ENCODE measurements at regions not wholly inside any gene's neighbourhood (a gene's known extent, or its start where the extent isn't known, plus 50 kb on each side); places are given as distances from the start of the nearest gene placed in this dataset.

DNA sequence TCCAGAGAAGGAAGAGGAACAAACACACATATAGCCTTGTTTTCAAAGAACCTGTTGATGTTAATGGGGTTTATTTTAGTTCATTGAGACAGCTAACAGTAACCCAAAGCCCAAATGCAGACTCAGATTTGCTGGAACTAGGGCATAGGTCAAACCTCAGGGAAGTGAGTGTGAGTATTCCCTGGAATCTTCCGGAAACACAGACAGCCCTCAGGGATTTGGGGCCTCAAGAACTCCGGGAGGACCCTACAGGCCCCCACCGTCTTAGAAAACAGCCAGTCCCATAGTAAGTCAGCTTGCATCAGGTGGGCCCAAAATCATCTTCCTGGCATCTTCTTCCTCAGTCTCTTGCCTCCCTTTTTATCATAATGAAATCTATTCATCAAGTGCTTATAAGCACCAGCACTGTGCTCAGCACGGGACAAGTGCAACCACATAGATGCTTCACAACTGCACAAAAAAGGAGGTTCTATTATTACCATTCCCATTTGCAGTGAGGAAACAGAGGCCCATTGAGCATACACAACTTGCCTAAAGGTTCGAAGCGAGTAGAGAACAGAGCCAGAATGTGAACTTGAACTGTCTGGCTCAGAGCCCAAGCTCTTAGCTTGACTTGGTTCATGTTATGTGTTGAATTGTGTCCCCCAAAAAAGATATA lies 50.2 kb upstream of the BCL11A start:
- DNase-seq (ENCODE audit: low read depth, low spot score): no peak
- in situ Hi-C loops (cut with HindIII; ENCODE audit: low pct_unique_long_range_greater_than_20kb, low sequenced_read_pairs): no loop called here

DNA sequence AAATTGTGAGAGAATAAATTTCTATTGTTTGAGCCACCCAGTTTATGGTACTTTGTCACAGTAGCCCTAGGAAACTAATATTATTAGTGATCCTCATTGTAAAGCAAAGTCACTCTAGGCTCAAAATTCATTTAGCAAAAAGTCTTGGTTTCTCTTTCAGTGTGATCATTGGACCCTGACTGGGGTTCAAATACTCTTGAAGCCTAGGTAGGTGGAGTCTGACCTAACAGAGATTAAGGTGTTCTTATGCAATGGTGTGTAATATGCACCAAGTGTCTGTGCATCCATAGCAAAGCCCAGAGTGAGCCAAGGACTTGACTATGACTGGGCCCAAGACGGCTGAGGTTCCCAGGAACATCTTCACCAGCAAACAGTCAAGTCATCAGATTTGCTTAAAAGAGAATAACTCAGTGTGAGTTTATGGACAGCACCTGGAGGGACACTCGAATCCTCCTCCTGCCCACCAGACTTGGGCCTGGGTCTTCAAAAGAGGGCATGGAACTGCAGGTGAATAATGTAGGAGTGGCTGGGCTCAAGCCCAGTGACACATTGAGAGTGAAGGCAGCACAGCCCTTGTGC lies 51.1 kb upstream of the BCL11A start:
- no peak for DNase-seq (ENCODE audit: low read depth, low spot score)
- in situ Hi-C loops (cut with HindIII; ENCODE audit: low pct_unique_long_range_greater_than_20kb, low sequenced_read_pairs): no loop called here

DNA sequence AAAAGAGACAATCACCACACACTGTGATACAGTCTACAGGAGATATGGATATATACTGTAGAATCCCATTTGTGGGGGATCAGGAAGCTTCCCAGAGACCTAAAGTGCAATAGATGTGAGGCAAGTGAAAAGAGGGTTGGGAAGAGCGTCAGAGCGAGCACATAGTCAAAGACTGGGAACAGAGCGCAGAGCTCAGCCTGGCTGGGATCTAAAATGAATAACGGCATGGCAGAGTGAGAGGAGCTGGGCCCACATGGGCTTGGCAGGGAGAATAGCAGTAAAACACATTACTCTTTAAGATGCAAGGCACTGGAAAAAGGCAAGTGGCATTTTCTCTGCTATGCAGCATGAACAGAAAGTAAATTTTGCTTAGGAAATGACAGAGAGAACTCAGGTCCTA lies 52.4 kb upstream of the BCL11A start:
- no peak for DNase-seq (ENCODE audit: low read depth, low spot score)
- in situ Hi-C loops (cut with HindIII; ENCODE audit: low pct_unique_long_range_greater_than_20kb, low sequenced_read_pairs): no loop called here

DNA sequence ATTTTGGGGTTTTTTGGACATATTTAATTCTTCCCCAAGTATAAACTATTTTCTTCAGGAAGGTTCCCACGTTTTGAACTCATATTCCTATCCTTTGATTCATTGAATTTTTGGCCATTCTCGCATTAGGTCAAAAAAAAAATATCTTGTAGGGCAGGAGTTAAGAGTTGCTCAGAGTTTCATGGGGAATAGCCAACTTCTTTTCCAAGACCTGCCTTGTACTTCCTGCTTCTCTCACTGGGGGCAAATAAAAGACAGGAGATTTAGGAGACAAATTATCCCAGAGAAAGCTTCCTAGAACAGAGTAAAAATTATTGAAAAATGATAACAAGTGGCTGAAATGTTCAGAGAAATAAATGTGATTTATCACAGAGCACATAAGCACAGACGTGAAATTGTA lies 55.2 kb upstream of the BCL11A start:
- in situ Hi-C loops (cut with HindIII; ENCODE audit: low pct_unique_long_range_greater_than_20kb, low sequenced_read_pairs): no loop called here
- DNase-seq (ENCODE audit: low read depth, low spot score): no peak

DNA sequence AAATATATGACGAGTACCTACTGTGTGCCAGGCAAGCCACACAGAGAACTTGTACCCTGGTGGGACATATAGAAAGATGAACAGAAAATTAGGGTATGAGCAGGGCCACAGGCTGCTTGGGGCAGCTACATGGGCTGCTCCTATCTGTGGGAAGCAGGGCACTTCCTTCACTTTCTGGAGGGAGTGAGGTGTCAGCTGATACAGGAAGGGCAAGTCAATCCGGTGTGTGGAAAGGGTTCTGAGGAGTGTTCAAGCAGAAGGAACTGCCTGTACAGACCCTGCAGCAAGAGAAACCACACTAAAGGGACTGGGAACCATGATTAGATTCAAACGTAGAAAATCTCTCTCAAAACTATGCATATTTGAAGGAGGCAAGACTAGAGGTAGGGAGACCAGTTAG lies 58.6 kb upstream of the BCL11A start:
- in situ Hi-C loops (cut with HindIII; ENCODE audit: low pct_unique_long_range_greater_than_20kb, low sequenced_read_pairs): no loop called here
- DNase-seq (ENCODE audit: low read depth, low spot score): no peak

DNA sequence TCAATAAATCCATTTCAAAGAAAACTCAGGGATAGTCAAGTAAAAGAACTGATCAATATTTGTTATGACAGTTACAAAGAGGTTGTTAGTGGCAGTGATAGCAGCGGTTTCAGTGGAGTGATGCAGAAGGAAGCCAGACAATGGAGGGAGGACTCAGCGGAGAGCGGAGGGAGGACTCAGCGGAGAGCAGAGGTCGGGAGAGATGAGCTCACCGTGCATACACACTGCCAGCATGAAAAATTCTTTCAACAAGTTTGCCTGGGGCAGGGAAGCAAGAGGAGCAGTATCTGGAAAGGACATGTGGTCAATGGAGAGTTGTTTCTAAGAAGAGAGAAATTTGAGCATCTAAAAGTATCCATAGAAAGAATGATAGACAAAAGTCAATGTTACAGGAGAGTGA lies 60.9 kb upstream of the BCL11A start:
- in situ Hi-C loops (cut with HindIII; ENCODE audit: low pct_unique_long_range_greater_than_20kb, low sequenced_read_pairs): no loop called here
- DNase-seq (ENCODE audit: low read depth, low spot score): no peak

DNA sequence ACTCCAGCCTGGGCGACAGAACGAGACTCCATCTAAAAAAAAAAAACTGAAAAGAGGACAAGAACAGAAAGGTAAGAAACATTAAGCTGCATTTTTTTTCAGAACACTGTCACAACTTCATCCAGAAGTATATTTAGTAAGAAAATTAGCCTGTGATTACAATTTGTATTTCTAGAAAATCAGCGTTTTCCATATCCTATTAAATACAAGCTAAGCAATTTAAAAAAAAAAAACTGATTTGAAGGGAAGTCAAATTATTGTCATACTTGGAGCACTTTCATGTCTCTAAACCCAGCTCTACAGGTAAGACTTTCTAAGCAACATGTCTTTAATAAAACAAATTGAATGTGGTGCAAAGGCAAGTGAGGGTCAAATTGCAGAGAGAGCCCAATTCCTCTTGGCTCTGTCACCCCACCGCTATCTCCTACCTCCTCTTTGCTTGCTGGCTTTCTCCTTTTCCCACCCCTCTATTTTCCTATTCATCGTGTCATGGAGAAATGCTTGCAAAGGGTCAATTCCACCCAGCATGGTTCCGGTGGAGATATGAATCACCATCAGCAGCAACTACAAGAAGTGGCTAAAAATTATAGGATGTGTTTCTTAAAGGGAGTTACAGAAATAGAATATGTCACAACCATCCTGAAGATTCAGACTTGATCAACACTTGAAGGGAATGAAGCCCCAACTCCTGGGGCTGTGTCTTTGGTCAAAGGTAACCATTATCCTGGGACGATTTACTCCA lies 68.4 kb upstream of the BCL11A start:
- in situ Hi-C loops (cut with HindIII; ENCODE audit: low pct_unique_long_range_greater_than_20kb, low sequenced_read_pairs): no loop called here
- no peak for DNase-seq (ENCODE audit: low read depth, low spot score)

DNA sequence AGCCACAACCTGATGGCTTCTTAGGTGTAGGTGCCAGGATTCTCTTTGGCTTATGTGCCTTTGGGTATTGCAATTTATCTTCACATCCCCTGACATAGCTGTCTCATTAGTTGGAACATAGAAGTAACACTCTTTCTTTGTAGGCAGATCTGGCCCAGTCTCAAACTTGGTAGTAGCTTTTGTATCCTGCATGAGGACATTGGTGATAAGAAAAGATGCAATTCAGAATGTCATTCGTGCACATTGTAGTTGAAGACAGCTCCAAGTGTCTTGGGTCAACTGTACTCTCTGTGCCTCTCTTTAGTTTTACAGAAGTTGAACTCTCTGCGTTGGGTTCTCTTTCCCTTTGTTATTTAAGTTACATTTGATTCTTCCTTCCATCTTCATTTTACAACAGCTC lies 69.6 kb upstream of the BCL11A start:
- DNase-seq (ENCODE audit: low read depth, low spot score): no peak
- in situ Hi-C loops (cut with HindIII; ENCODE audit: low pct_unique_long_range_greater_than_20kb, low sequenced_read_pairs): no loop called here

DNA sequence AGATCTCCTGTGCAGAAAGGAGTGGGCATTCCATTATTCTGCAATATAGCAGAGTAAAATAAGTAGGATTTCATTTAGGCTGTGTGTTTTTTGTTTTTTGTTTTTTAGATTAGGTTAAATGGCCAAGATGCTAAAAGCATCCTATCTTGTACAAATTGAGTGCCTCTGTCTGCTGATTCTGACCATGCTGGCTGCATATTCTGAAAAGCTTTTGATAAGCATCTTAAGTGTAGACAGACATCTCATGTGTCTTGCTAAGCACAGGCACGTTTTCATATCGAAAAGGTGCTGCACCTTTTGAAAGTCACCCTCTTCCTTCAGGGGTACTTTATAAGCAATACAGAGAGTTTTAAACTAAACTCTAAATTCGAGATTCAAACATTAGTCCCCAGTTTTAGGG lies 74.0 kb upstream of the BCL11A start:
- DNase-seq (ENCODE audit: low read depth, low spot score): no peak
- in situ Hi-C loops (cut with HindIII; ENCODE audit: low pct_unique_long_range_greater_than_20kb, low sequenced_read_pairs): no loop called here

DNA sequence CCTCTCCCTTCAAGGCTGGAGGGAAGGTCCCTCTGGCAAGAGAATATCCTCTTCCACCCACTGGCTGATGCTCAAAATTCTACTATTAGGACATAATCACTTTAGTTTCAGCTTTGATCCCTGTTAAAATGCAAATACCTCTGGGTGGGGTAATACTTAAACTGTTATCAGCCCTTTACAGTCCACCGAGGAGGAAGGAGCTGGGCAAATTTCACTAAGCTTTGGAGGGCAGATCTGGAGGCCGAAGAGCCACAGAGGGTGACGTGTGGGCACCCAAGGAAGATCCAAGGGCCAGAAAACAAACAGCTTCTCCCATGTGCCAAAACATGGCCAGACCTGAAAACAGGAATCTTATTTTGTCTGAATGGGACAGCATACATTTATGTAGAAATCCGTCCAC lies 74.6 kb upstream of the BCL11A start:
- DNase-seq (ENCODE audit: low read depth, low spot score): no peak
- in situ Hi-C loops (cut with HindIII; ENCODE audit: low pct_unique_long_range_greater_than_20kb, low sequenced_read_pairs): no loop called here

DNA sequence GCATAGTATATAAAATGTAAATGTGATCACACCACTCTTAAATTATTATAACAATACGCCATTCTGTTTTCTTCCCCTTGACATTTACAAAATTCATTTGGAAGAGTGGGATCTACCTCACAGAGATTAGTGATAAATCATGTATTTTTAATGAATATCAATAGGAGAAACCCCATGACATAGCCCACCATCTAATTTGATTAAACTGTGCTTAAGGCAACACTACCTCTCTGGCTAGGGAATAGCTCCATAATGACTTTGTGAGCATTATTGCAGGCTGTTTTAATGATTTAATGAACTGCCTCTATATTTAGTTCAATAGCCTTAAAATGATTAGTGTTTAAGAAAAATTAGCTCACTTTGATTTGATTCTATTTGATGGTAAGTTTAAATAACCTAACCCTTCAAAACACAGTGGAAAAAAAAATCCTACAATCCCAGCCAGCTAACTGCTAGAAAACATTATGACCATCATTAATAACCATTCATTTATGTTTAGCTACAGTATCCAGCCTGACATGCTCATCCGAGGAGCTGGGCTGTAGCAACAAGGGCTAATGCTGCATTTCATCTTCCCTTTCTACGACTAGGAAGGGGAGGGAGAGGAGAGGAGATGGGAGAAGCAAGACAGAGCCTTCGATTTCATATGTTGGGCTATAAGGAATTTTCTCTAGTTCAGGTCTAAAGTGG lies 75.3 kb upstream of the BCL11A start:
- in situ Hi-C loops (cut with HindIII; ENCODE audit: low pct_unique_long_range_greater_than_20kb, low sequenced_read_pairs): no loop called here
- no peak for DNase-seq (ENCODE audit: low read depth, low spot score)

DNA sequence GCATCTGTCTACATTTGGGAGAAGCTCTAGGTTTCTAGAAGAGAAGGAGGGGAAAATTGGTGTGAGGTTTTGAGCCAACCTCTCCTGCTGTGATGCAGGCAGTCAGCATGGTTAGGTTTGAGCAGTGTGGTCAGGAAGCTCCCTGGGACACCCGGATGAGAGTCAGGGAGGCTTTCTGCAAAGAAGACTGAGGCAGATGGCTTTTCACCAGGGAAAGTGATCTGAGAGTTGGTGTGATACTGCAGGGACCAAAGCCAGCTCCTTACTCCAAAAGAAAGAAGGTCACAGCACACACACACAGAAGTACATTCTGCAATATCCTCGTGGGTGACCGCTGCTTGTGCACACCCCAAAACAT lies 75.8 kb upstream of the BCL11A start:
- in situ Hi-C loops (cut with HindIII; ENCODE audit: low pct_unique_long_range_greater_than_20kb, low sequenced_read_pairs): no loop called here

DNA sequence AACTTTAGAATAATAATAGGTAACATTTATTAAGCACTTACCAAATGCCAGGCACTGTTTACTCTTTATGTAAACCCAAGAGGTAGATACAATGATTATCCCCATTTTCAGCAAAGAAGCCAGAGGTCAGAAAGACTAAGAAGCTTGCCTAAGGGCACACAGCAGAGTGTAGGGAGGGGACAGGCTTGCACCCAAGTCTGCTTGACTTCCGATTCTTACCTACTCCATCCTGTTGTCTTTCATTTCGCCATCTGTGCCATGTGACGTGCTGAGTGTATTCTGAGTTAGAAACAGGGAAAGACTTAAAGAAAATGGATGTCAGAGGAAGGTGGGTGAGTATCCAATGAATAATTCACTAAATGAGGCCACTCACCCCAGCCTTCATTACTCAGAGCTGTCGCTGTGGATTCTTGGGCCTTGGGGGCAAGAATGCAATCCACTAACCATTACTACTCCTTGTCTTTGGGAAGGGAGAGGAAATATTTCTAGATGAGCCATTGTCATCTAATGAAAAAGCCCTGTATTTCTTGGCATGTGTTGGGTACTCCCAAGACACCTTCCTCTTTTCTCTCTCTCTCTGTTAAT lies 76.4 kb upstream of the BCL11A start:
- in situ Hi-C loops (cut with HindIII; ENCODE audit: low pct_unique_long_range_greater_than_20kb, low sequenced_read_pairs): no loop called here
- no peak for DNase-seq (ENCODE audit: low read depth, low spot score)

More for the DNA sequence above, 75.8 kb upstream of the BCL11A start:
- no peak for DNase-seq (ENCODE audit: low read depth, low spot score)

DNA sequence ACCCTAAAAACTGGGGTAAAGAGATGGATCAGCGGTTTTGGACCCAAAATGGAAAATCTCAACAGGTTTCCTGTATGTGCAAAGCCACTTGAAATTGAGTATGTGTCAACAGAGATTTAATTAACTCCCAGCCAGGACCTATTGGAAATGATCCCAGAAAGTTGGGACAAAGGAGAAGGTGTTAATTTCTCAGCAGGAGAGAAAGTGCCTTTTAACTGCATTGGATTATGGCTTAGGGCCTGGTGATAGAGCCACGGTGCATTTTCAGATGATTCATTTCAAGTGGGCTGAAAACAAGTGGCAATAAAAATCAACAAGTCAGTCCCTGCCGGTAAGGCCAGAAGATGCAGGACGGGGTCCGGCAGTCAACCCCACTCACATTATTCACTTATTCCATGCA lies 80.2 kb upstream of the BCL11A start:
- in situ Hi-C loops (cut with HindIII; ENCODE audit: low pct_unique_long_range_greater_than_20kb, low sequenced_read_pairs): no loop called here
- DNase-seq (ENCODE audit: low read depth, low spot score): no peak

DNA sequence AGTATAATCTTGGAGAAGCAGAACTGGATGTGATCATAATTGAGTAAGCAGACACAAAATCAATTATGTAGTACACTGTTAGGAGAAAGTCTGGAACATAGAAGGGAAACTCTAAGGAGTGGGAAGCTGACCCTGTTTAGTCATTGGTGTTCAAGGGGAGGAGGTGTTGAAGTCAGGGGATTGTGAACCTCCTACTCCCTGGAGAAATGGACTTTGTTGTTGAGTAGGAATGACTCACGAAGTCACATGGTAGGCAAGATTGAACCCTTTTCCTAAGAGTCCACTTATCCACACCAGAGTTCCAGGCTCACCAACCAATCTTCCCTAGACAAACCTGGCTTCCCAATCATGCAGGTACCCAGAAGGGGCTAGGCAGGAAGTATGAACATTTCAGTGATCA lies 81.0 kb upstream of the BCL11A start:
- in situ Hi-C loops (cut with HindIII; ENCODE audit: low pct_unique_long_range_greater_than_20kb, low sequenced_read_pairs): no loop called here
- DNase-seq (ENCODE audit: low read depth, low spot score): no peak

DNA sequence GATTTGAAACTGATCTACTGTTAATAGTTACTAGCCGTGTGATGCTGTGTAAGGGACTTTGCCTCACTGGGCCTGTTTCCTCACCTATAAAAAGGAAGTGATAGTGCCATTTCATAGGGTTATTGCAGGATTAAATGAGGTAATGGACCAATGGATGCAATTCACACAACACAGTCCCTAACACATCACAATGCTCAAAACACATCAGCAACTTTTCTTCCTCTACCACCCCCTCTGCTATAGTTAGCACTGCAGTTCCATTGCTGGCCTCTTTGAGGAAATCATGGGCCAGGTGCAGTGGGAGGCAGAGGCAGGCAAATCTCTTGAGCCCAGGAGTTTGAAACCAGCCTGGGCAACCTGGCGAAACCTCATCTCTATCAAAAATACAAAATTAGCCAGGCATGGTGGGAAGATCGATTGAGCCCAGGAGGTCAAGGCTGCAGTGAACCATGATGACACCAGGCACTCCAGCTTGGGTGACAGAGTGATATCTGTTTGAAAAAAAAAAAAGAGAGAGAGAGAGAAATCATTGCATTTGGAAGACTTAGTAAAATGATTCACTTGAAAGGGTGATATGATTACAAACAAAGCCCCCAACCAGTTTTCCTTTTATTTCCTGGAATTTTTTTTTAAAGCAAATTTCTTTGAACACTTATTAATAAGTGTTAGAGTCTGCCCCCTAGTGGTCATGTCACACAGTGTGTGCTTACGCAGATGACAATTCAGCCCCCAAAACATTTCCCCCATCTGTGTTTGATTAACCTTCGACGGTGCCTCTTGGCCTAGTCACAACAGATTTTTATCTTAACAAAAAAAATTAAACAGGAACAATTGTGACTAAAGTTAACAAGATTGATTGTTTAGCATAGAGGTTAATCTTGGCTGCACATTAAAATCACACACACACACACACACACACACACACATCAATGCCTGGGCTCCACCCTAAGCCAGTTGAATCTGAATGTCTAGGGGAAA lies 88.6 kb upstream of the BCL11A start:
- peak; percentile 68 for DNase-seq (ENCODE audit: low read depth, low spot score)
- in situ Hi-C loops (cut with HindIII; ENCODE audit: low pct_unique_long_range_greater_than_20kb, low sequenced_read_pairs): no loop called here

DNA sequence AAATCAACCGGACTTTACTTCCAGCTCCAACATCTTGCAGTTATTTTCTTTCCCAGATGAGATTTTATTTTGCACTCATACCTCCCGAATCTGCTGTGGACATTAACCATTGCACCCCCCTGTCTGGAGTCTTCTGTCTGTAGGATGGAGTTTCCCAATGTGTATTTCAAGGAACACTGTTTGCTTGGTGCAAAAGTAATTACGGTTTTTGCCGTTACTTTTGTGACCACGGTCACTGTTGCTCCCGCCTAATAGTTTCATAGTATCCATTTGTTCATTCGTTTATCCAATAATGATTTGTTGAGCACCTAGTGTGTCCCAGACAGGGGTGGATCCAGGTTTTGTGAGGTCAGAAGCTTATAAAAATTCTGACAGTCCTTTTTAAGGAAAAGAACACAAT lies 90.3 kb upstream of the BCL11A start:
- in situ Hi-C loops (cut with HindIII; ENCODE audit: low pct_unique_long_range_greater_than_20kb, low sequenced_read_pairs): no loop called here
- no peak for DNase-seq (ENCODE audit: low read depth, low spot score)

Data from SK-MEL-5 (cell line).